H1 (cell line): ENCODE measurements at regions not wholly inside any gene's neighbourhood (a gene's known extent, or its start where the extent isn't known, plus 50 kb on each side); places are given as distances from the start of the nearest gene placed in this dataset.

Source experiments
- CTCF ChIA-PET: fragments of 300-600 bp; sonication (Branson Sonifier 250); formaldehyde crosslinking; loops from one replicate; lab custom pipeline; 2021; ENCODE audit not compliant: partially characterized antibody; lab: Charles Lee
- POLR2A ChIA-PET: fragments of 300-600 bp; sonication (Branson Sonifier 250); formaldehyde crosslinking; loops from one replicate; lab custom pipeline; 2021; ENCODE audit warnings: inconsistent platforms; ENCODE audit not compliant: partially characterized antibody; lab: Charles Lee
- DNase-seq, 2 experiments: peaks; one replicate each; pipeline versions ENCODE4 v3.0.0 to v3.0.0-alpha.2; 2010 to 2022; ENCODE audit warnings: low spot score in 2 of 2, low read depth in 1 of 2, mixed read lengths in 1 of 2
- FAIRE-seq: peaks from 2 replicates; lab custom pipeline; 2011; peaks lifted over from hg19 to GRCh38; lab: Jason Lieb, UNC
- H2AFZ ChIP-seq: 2 replicates; pipeline ENCODE4 v1.8.1; 2012; ENCODE audit warnings: low read length, inconsistent platforms
- H2AK5ac ChIP-seq: 2 replicates; pipeline ENCODE4 v1.6.1; 2013; ENCODE audit warnings: low read depth, low read length
- H2BK120ac ChIP-seq: replicated peaks from 2 replicates; pipeline ENCODE3; 2013; ENCODE audit warnings: low read depth, low read length, inconsistent platforms
- H2BK12ac ChIP-seq: 2 replicates; pipeline ENCODE4 v1.6.1; 2013; ENCODE audit warnings: low read depth, low read length
- H2BK15ac ChIP-seq: 2 replicates; pipeline ENCODE4 v1.6.1; 2013; ENCODE audit warnings: low read length
- H2BK20ac ChIP-seq: 2 replicates; pipeline ENCODE4 v1.6.1; 2013; ENCODE audit warnings: low read length
- H2BK5ac ChIP-seq: 2 replicates; pipeline ENCODE4 v1.6.1; 2013; ENCODE audit warnings: low read depth, low read length
- H3K14ac ChIP-seq: 2 replicates; pipeline ENCODE4 v1.6.1; 2013; ENCODE audit warnings: inconsistent platforms; ENCODE audit not compliant: insufficient read length
- H3K18ac ChIP-seq: 2 replicates; pipeline ENCODE4 v1.6.1; 2013; ENCODE audit warnings: low read length; ENCODE audit errors: extremely low read depth
- H3K23ac ChIP-seq: 2 replicates; pipeline ENCODE4 v1.6.1; 2013; ENCODE audit warnings: inconsistent platforms; ENCODE audit not compliant: insufficient read length
- H3K23me2 ChIP-seq: 2 replicates; pipeline ENCODE4 v1.6.1; 2013; ENCODE audit warnings: low read depth, low read length
- H3K27ac ChIP-seq: 2 replicates; pipeline ENCODE4 v1.6.1; 2011; ENCODE audit warnings: low read depth, low read length, inconsistent platforms
- H3K27me3 ChIP-seq, 4 experiments: replicated peaks in 1 of 4; 1 replicate in 1 of 4; 2 replicates in 3 of 4; pipeline versions ENCODE4 v1.6.1 to v1.8.1; 2011 to 2013; ENCODE audit warnings: low read length in 3 of 4, mild to moderate bottlenecking in 3 of 4, inconsistent platforms in 2 of 4, mixed read lengths in 2 of 4, moderate library complexity in 1 of 4; ENCODE audit not compliant: control insufficient read depth in 3 of 4, insufficient read depth in 3 of 4; ENCODE audit errors: extremely low read depth in 1 of 4
- H3K36me3 ChIP-seq, 4 experiments: 2 replicates each; pipeline versions ENCODE4 v1.6.1 to v1.8.1; 2011 to 2013; ENCODE audit warnings: mild to moderate bottlenecking in 4 of 4, low read length in 3 of 4, moderate library complexity in 2 of 4, control low read depth in 1 of 4, inconsistent platforms in 1 of 4; ENCODE audit not compliant: insufficient read depth in 4 of 4, control insufficient read depth in 2 of 4
- H3K4ac ChIP-seq: replicated peaks from 2 replicates; pipeline ENCODE3; 2013; ENCODE audit warnings: low read length, low read depth, mixed read lengths, inconsistent platforms; ENCODE audit not compliant: insufficient read length
- H3K4me1 ChIP-seq, 4 experiments: replicated peaks in 1 of 4; 1 replicate in 1 of 4; 2 replicates in 3 of 4; pipeline versions ENCODE4 v1.6.1 to v1.8.1; 2011 to 2013; ENCODE audit warnings: low read length in 3 of 4, inconsistent platforms in 2 of 4, mixed read lengths in 1 of 4; ENCODE audit not compliant: insufficient read depth in 4 of 4, control insufficient read depth in 3 of 4
- H3K4me2 ChIP-seq, 2 experiments: 2 replicates each; pipeline versions ENCODE4 v1.6.1 to v1.8.1; 2011 to 2013; ENCODE audit warnings: low read depth in 2 of 2, low read length in 2 of 2, control low read depth in 1 of 2, inconsistent platforms in 1 of 2, mild to moderate bottlenecking in 1 of 2; ENCODE audit not compliant: insufficient read depth in 1 of 2
- H3K4me3 ChIP-seq, 4 experiments: fragments of 200-600, 300-600 bp in 1 of 4; sonication (generic), shearing (Covaris generic), sonication (Bioruptor Twin) in 1 of 4; 2 replicates each; pipeline versions ENCODE4 v1.5.1 to v1.8.1; 2011 to 2016; ENCODE audit warnings: low read length in 4 of 4, low read depth in 3 of 4, control low read depth in 2 of 4, inconsistent platforms in 2 of 4, mild to moderate bottlenecking in 2 of 4, mixed read lengths in 1 of 4, moderate library complexity in 1 of 4; ENCODE audit not compliant: insufficient read depth in 2 of 4; ENCODE audit errors: extremely low read depth in 1 of 4
- H3K56ac ChIP-seq: replicated peaks from 2 replicates; pipeline ENCODE3; 2013; ENCODE audit warnings: low read depth, mild to moderate bottlenecking, mixed read lengths, low read length, inconsistent platforms; ENCODE audit not compliant: insufficient read length
- H3K79me1 ChIP-seq: 2 replicates; pipeline ENCODE4 v1.6.1; 2013; ENCODE audit warnings: low read depth, low read length, control low read depth
- H3K79me2 ChIP-seq, 2 experiments: 2 replicates each; pipeline versions ENCODE4 v1.6.1 to v1.8.1; 2012 to 2013; ENCODE audit warnings: low read length in 2 of 2, mild to moderate bottlenecking in 2 of 2, inconsistent platforms in 1 of 2; ENCODE audit not compliant: insufficient read depth in 2 of 2, control insufficient read depth in 1 of 2
- H3K9ac ChIP-seq, 4 experiments: replicated peaks in 1 of 4; 1 replicate in 1 of 4; 2 replicates in 3 of 4; pipeline versions ENCODE4 v1.6.1 to v1.8.1; 2011 to 2013; ENCODE audit warnings: low read depth in 3 of 4, low read length in 3 of 4, control low read depth in 2 of 4, mild to moderate bottlenecking in 2 of 4, moderate library complexity in 2 of 4, inconsistent platforms in 1 of 4; ENCODE audit errors: extremely low read depth in 1 of 4
- H3K9me3 ChIP-seq, 2 experiments: 2 replicates each; pipeline versions ENCODE4 v1.6.1 to v1.8.1; 2012 to 2013; ENCODE audit warnings: mild to moderate bottlenecking in 2 of 2, moderate library complexity in 2 of 2, control low read depth in 1 of 2, inconsistent platforms in 1 of 2, low read depth in 1 of 2, low read length in 1 of 2, mixed read lengths in 1 of 2; ENCODE audit not compliant: insufficient read depth in 2 of 2
- H4K20me1 ChIP-seq, 2 experiments: replicated peaks in 1 of 2; 2 replicates each; pipeline versions ENCODE3 to v1.8.1; 2011 to 2013; ENCODE audit warnings: inconsistent platforms in 2 of 2, low read length in 2 of 2, mild to moderate bottlenecking in 1 of 2; ENCODE audit not compliant: insufficient read depth in 2 of 2, control insufficient read depth in 1 of 2
- H4K5ac ChIP-seq: 2 replicates; pipeline ENCODE4 v1.6.1; 2013; ENCODE audit warnings: low read length, low read depth, mixed read lengths, inconsistent platforms; ENCODE audit not compliant: insufficient read length
- H4K8ac ChIP-seq: 2 replicates; pipeline ENCODE4 v1.8.0; 2013; ENCODE audit warnings: mild to moderate bottlenecking, moderate library complexity, low read length, inconsistent platforms; ENCODE audit not compliant: insufficient read depth; ENCODE audit errors: extremely low read depth
- H4K91ac ChIP-seq: replicated peaks from 2 replicates; pipeline ENCODE3; 2013; ENCODE audit warnings: low read length, mixed read lengths, inconsistent platforms; ENCODE audit not compliant: insufficient read length
- CBX8 ChIP-seq: fragments of 300-800, 300-1000 bp; sonication (generic); IDR thresholded peaks from 2 replicates; pipeline ENCODE4 v1.7.1; 2016; ENCODE audit warnings: low read depth, low read length, borderline replicate concordance
- CHD1 ChIP-seq: IDR thresholded peaks from 2 replicates; pipeline ENCODE4 v1.6.1; 2012; ENCODE audit warnings: low read depth, low read length, improper control_type of control experiment
- KDM5A ChIP-seq: fragments of 200-600 bp; IDR thresholded peaks from 2 replicates; pipeline ENCODE4 v1.7.1; 2012; ENCODE audit warnings: mild to moderate bottlenecking, low read length, inconsistent platforms, mixed read lengths
- RAD21 ChIP-seq, 2 experiments: IDR thresholded peaks in 1 of 2; conservative IDR thresholded peaks in 1 of 2; 2 replicates each; pipeline ENCODE4 v1.6.1; 2011; ENCODE audit warnings: low read depth in 2 of 2, low read length in 2 of 2, improper control_type of control experiment in 1 of 2, inconsistent platforms in 1 of 2, mild to moderate bottlenecking in 1 of 2, moderate library complexity in 1 of 2
- SUZ12 ChIP-seq: fragments of 200-600 bp; sonication (generic); IDR thresholded peaks from 2 replicates; pipeline ENCODE4 v1.6.1; 2012; ENCODE audit warnings: mild to moderate bottlenecking, inconsistent platforms, low read length, moderate library complexity, mixed read lengths
- WGBS, 2 experiments: shearing (Covaris generic) in 1 of 2; methylation state at CpG; one replicate each; pipeline versions ENCODE4 v1.1.6 to v1.1.7; 2013 to 2015; ENCODE audit warnings: low lambda C conversion rate in 2 of 2, mixed read lengths in 2 of 2, inconsistent platforms in 1 of 2, low coverage in 1 of 2, missing lambda C conversion rate in 1 of 2; ENCODE audit not compliant: insufficient replicate concordance in 2 of 2, insufficient coverage in 1 of 2, insufficient read length in 1 of 2; ENCODE audit errors: extremely low coverage in 1 of 2, missing lambda C conversion rate in 1 of 2; 5-methylcytosine and 5-hydroxymethylcytosine counted together

DNA sequence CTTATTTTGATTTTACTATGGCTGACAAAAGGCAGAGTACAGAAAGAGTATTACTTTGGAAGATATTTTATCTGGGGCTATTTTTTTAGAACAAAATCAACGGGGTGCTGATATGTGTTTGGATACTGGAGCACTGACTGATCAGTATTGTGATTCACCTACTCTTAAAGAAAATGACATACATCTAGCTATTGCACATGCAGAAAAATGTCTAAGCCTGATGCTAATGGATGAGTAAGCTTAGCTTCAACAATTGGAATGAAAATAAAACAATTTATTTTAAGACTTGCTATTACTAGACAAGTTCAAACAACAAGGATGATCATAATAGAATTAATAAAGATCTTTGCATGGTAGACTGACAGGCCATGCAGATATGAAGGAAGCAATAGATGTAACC, 262.0 kb downstream of the PPP1R2C start (continued):
- no peak for TF ChIP-seq CBX8

DNA sequence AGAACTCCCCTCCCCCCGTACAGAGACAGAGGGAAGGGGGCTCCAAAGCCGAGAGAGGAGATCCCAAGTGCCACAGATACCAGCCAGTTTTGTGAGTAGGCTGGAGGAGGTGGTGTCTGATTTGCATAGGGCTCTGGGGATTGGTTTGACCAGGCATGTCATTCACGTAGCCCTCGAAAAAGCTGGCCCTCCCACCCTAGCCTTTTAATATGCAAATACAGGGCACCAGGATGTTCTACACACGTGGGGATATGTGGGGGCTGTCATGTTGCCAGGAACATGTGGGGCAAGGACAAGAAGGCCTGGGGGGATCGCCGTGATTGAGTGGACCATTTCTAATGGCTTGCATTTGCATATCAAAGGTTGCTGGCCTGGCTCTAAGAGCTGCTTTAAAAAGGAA, 272.9 kb downstream of the PPP1R2C start:
- H2BK15ac ChIP-seq = no peak overlapping the region
- no peak overlapping the region for H2AFZ ChIP-seq
- H3K36me3 ChIP-seq = no peaks in the 10 kb centered on the region
- CTCF ChIA-PET = no interaction called here
- no peak overlapping the region for H3K27ac ChIP-seq
- no peak overlapping the region for H2BK120ac ChIP-seq
- no peak overlapping the region for H3K23ac ChIP-seq
- H3K9me3 ChIP-seq = no peaks in the 10 kb centered on the region
- no peak overlapping the region for H4K8ac ChIP-seq
- no peak overlapping the region for H3K56ac ChIP-seq
- no peak overlapping the region for H2BK20ac ChIP-seq
- H3K14ac ChIP-seq = no peak overlapping the region
- H4K91ac ChIP-seq = no peak overlapping the region
- no peak overlapping the region for H2BK12ac ChIP-seq
- H3K18ac ChIP-seq = no peak overlapping the region
- H3K27me3 ChIP-seq = no peaks in the 10 kb centered on the region
- H4K5ac ChIP-seq = no peak overlapping the region
- H3K23me2 ChIP-seq = no peaks in the 10 kb centered on the region
- no peak for FAIRE-seq
- no peak overlapping the region for H2BK5ac ChIP-seq
- no peak overlapping the region for H3K4me2 ChIP-seq
- H3K4me1 ChIP-seq = no peaks in the 10 kb centered on the region
- 73% methylated on average over 5 of the region's 7 CpGs; no CpG with 5 or more reads in 1 of the 2 experiments for WGBS, 2 experiments
- no peak overlapping the region for H3K4me3 ChIP-seq
- TF ChIP-seq RAD21 (IDR thresholded peaks at IDR 0.05 in 1 of 2, conservative IDR thresholded peaks at IDR 0.05 in 1 of 2; ENCODE audit: low read depth in 2 of 2, low read length in 2 of 2) (no peak), SUZ12 (no peak), KDM5A (no peak), CBX8 (no peak), CHD1 (no peak)
- TF ChIP-seq, all 59 proteins: peak for 0
- Histone ChIP-seq H4K20me1 (no peaks in the 10 kb centered on the region), H2AK5ac (no peak overlapping the region), H3K9ac (no peak overlapping the region), H3K4ac (no peak overlapping the region), H3K79me1 (no peaks in the 10 kb centered on the region), H3K79me2 (no peaks in the 10 kb centered on the region)
- POLR2A ChIA-PET = no interaction called here
- DNase-seq = no peak
